NCI-H510A treated with DMSO at 0.1 percent for 48 hours (cell line): ENCODE measurements at regions not wholly inside any gene's neighbourhood (a gene's known extent, or its start where the extent isn't known, plus 50 kb on each side); places are given as distances from the start of the nearest gene placed in this dataset.
A peak's percentile ranks its signal among the peaks of the same experiment; 100 is the strongest.

Source experiments
- DNase-seq: peaks from one replicate; lab custom pipeline; 2025; lab: John Stamatoyannopoulos, UW

DNA sequence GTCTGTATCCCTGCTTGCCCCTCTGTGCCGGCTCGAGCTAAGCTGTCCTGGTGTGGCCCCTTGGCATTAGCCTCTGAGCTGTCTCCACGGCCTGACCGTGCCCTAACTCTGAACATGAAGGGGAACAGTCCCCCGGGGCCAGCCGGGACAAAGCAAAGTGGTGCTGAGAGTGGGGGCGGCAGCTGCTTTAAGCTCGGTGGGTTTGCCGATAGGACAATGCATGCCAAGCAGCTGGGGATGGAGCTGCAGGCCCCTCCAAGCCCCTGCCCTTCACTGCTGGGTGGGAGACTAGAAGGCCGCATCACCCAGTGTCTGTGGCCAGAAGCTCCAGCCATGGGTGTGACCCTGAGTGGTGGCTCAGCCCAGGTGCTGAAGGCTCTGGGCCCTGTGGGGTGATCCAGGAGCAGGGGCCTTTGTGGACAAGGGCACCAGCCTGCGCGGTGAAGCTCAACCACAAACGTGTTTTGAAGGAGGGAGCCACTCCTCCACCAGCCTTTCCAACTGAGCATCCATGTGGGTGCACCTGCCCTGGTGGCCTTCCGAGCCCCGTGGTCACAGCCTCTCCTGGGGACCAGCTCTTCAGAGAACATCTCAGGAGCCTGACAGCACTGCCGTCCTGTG, 242.5 kb downstream of the ERMARD start:
- DNase-seq, result no peak

DNA sequence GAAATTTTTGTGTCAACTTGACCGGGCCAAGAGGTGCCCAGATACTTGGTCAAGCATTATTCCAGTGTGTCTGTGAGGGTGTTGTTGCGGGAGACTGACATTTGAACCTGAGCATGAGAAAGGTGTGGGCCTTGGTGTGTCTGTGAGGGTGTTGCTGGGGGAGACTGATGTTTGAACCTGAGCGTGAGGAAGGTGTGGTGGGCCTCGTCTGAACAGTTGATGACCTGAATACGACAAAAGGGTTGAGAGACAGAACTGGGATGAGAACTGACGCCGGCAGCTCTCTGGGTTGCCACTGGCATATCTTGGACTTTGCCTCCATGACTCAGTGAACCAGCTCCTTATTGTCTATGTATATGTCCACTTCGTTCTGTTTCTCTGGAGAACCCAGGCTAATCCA, 240.5 kb downstream of the ERMARD start:
- no peak for DNase-seq

DNA sequence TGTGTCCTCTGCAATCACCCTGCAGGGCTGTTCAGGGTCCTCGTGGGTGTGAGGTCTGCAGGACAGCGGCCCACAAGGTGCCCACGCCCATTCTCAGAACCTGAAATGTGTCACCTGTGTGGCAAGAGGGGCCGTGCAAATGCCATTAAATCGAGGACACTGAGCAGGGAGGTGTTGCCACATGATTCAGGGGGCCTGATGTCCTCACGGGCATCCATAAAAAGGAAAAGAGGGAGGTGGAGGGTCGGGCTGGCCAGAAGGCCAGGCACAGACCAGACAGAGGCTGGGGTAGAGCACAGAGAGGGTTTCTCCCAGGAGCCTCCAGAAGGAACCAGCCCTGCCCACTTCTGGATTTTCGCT, 239.6 kb downstream of the ERMARD start:
- no peak for DNase-seq

DNA sequence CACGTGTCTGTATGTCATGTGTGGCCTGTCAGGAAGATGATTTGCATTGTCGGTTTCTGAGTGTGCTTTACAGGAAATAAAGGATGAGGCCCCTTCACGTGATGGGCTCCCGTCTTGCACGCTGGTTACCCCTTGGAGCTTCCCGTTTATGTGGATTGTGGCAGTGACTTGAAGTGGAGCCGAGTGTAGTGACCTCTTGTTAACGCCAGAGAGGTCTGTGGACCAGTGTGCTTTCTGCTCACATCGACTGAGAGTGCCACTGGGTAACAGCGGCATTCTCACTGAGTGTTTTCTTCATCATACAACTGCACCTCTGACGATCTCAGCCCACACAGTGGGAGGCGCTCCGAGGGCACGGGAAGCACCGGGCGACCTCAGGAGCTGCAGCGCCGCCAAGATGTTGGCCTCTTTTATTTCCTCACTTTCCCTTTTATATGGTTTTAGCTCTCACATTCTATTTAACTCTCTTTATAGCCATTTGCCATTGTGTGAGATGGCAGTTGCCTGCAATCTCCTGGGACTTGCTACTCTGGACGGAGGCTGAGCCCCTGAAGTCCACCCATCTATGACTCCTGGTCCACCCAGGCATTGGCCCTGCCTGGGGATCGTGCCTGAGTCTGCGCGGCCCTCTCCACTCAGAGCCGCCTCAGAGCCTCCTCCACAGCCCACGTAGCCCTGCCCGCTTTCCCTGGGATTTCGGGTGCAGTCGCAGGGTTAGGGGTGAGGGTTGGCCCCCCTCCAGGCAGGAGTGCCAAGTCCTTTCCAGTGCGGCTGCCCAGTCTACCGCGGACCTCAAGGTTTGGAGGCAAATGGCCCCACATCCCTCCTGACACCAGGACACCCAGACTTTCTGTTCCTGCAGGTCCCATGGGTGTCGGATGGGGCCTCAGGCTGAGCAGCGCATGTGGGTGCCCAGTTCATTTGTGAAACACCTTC, 238.9 kb downstream of the ERMARD start:
- no peak for DNase-seq

DNA sequence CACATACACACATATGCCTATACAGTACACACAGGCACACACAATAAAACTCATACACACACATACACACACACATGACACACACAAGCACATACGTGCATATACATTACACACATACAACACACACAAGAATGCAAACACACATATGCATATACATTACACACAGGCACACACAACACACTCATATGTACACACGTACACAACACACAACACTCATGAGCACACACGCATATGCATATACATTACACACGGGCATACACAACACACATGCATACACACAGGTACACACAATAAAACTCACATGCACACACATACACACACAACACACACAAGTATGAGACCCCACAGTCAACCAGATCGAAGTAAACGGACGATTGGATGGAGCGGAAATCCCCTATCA, 238.2 kb downstream of the ERMARD start:
- no peak for DNase-seq

DNA sequence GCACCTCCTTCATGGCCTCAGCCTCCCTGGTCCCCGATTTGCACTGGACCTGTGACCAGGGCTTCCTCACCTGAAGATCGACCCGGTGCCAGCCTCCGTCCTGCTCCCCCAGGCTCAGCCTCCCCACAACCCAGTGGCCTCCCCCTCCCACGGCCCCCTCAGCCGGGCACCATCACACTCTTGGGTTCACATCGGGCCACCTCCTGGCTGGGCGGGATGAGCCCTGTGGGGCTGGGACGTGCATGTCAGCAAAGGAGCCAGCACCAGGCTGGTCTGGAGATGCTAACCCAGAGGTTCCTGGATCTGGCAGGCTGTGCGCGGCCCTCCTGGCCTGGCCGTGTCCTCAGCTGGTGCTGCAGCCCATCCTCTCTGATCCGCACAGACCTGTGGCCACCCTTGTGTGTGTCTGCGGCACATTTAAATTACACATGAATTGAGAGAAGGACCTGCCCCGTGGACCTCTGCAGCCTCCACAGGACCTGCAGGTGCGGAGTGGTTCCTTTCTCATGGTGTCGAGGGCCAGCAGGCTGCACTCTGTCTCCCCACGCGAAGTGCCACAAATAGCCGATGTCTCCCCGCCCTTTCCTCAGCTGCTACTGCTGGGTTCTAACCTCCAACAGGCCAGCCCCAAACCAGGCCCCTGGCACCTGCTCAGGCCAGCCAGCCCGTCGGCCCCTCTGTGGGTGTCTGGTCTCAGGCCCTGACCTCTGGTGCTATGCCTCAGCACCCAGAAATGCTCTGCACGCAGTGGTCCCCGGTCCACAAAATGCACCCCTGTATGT, 237.5 kb downstream of the ERMARD start:
- DNase-seq, result no peak

DNA sequence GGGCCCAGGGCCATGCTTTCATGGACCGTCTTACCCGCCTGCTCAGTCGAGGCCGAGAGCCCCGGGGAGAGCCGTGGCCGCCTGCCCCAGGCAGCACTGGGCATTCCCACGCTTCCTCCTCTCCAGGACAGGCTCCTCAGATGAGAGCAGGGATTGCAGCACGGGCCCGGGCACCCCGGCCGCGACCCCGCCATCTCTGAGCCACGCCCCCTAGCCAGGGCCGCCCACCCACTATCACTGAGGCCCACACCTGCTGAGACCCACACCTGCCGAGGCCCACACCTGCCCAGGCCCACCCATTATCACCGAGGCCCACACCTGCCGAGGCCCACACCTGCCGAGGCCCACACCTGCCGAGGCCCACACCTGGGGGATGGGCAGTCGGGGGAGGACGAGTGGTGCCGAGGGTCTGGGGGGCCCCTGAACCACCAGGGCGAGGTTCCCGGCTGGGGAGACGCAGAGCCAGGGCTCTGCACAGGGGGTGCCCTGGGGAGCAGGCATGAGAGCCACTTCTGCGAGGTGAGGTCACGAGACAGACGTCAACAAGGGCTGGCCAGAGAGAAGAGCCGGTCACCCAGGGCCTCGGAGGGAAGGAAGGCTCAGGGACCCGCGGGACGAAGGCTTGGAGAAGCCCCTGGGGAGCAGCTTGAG, 235.6 kb downstream of the ERMARD start:
- DNase-seq, result no peak

DNA sequence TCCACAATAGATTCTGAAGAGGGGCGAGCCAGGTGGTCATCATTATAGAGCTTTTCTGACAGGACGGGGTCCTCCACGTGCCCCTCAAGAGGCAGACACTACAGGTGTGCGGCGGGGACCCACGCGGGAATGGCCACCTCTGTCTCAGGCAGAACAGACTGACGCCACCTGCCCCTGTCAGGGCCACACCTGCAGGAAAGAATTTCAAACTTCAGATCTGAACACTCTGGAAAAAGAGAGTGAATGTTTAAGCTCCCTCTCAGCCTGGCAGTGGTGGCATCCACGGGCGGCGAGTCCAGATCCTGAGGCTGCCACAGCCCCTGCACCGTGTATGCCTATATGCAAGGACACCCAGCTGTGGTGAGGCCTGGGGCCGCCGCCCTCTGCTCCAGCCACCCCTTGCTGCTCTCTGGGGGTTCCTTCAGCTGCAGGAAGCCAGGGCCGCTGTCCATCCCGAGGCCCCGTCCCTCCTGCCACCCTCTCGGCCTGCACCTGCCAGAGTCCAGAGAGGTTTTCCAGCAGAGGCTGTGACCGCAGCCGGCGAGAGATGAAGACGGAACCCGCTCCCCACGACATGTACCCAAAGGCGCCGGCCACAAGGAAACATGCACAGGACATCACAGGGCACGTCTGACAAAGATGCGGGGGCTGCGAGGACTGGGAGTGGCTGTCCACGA, 234.9 kb downstream of the ERMARD start:
- DNase-seq, result no peak

DNA sequence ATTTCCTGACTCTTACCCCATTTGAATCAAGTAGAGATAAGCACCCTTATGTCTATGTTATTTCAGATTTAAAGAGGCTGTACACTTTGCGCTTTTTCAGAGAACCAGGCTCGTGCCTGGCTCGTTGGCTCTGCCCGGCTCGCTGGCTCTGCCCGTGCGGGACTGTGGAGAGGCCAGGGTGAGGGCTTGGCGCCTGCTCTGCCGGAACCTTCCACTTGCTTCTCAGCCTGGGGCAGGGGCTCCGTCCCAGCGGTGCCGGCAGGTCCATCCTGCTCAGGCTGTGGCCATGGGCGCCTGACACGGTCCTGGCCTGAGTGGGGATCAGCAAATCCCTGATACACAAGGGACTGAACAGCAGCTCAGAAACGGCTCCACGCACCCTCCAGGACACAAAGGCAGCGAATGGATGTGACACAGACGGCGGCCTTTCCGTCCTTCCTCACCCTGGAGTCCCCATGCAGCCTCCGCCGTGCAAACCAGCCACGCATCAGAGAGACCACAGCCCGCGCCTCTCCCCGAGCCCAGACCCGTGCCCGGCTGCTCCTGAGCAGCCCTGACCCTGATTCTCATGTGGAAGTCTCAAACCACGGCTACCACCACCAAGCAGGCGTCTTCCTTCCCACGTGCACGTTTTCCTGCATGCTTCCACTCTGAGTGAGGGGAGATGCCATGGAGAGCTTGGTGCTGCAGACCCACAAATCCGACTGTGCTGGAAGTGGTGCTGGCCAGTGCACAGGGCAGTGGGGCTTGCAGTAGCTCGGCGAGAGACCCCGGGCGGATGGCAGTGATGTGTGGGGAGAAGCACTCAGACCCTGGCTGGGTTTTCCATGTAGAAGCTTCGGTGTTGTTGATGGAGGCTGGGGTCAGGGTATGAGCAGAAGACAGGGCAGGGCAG, 233.9 kb downstream of the ERMARD start:
- no peak for DNase-seq

DNA sequence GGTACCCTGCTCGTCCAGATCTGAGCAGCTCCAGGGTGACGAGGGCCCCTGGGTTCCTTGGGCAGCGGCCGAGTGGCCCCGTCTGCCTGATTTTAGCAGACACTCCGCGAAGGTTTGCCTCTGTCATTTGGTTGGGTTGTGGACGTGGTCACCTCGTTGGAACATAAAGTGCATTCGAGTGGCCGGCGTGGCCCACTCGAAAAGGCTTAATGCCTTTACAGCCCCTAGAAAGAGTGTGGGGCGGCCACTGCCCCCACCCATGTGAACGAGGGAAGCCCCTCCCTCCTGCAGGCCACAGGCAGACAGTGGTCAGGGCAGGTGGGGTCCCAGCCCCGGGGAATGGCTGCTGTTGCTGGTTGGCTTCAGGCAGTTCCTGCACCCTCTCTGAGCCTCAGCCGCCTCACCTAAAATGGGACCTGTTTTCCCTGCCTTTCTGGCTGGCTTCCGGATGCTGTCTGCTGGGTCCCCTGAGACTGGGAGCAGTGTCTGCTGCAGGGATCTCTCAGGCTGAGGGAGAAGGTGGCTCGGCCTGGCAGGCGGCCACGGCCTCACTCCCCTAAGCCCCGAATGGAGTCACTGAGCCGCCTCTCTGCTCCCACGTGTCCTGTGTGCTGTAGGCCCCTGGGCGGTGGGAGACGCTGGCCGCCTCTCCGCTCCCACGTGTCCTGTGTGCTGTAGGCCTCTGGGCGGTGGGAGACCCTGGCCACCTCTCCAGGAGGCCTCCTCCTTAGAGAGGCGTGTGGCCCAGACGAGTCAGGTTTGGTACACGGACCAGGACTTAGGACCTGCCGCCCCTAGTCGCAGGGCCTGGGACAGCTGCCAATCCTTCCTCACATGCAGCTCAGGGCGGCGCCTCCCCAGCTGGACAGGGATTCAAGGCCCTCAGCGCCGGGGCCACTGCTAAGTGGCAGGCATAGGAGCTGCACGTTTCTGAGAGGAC, 233.0 kb downstream of the ERMARD start:
- DNase-seq, result peak; percentile 24

DNA sequence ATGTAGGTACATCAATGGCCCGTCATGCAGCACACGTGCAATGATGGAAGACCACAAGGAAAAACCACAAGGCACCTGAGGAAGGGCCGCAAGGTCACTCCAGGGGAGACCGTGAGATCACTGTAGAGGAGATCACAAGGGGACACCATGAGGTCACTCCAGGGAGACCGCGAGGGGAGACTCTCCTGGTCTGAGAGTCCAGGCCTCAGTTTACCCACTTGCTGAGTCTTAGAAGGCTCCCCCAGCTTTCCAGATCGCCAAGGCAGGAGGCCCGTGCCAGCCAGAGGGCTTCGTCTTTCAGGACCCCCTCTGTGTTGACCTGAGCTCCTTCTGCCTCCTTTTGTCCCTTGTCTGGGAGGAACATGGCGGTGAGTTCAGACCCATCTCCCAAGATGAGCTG, 232.2 kb downstream of the ERMARD start:
- no peak for DNase-seq

DNA sequence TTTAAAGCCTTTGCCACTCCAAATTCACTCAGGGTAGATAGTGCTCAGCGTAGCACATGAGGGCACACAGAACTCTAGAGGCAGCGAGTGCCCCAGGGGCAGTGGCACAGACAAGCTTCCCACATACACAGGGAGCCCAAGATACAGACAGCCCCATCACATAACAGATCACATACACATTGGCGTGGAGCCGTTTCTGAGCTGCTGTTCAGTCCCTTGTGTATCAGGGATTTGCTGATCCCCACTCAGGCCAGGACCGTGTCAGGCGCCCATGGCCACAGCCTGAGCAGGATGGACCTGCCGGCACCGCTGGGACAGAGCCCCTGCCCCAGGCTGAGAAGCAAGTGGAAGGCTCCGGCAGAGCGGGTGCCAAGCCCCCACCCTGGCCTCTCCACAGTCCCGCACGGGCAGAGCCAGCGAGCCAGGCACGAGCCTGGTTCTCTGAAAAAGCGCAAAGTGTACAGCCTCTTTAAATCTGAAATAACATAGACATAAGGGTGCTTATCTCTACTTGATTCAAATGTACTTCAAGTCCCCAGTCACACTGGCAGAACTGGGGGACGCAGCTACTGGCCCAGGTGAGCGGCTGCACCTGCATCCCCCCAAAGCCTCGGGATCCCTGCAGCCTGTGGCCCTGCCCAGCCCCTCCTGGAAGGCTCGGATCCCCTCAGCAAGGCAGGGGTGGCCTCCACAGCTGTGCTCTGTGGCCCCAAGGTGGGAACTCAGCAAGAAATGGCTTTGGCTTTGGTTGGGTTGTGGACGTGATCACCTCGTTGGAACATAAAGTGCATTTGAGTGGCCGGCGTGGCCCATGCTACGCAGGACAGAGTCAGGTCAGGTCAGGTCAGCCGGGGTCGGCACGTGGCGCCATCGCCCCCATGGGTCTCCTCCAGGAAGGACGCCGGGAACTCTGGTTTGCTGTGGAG, 231.3 kb downstream of the ERMARD start:
- DNase-seq, result no peak

DNA sequence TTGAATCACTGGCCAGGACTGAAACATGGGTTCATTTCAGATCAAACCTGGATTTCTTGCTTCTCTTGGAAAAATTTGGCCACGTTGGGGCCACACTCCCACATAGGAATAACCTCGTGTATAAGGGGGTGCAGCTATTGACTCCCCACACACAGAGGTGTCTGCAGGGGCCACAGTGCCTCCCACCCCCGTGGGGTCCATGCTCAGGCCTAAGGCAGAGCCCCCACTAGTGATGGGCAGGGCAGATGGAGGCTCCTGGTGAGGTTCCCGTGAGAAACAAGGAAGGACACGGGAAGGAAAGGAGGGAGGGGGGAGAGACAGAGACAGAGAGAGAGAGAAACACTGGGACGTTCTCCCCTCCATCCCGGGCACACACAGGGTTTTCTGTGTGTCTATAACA, 230.5 kb downstream of the ERMARD start:
- no peak for DNase-seq

DNA sequence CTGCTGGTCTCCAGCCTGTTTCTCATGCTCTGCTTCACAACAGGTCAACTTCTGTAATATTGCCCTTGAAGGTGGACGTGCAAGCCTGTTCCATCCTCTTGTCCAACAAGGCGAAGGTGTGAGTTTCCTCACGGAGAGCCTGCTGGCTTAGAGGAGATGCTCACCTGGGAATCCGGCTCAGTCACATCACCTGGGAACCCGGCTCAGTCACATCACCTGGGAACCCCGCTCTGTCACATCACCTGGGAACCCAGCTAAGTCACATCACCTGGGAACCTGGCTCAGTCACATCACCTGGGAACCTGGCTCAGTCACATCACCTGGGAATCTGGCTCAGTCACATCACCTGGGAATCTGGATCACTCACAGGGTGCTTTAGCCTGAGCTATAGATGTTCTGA, 230.1 kb downstream of the ERMARD start:
- DNase-seq, result no peak

DNA sequence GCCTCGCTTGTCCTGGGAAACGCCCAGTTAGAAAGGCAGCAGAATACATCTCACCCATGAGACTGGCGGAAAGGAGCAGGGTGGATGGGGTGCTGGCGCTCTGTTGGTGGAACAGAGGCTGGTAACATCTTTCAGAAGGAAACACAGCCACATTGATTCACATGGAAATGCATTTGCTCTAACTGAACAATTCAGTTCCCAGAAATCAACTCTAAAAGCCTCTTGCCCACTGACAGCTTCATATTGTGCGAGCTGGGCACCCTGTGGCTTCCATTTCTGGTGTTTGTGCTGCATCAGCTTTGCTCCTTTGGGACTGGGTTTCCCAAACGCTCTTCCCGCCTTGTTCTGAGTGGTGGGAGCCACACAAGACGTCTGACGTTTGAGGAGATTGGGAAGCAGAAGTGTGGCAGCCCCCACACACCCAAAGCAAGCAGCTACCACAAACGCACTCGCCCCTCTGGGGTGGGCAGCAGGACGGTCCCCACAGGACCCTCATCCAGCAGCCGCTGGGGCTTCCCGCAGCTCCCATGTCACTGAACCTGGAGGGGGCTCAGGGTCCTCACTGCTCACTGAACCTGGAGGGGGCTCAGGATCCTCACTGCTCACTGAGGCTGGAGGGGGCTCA, 229.5 kb downstream of the ERMARD start:
- no peak for DNase-seq

DNA sequence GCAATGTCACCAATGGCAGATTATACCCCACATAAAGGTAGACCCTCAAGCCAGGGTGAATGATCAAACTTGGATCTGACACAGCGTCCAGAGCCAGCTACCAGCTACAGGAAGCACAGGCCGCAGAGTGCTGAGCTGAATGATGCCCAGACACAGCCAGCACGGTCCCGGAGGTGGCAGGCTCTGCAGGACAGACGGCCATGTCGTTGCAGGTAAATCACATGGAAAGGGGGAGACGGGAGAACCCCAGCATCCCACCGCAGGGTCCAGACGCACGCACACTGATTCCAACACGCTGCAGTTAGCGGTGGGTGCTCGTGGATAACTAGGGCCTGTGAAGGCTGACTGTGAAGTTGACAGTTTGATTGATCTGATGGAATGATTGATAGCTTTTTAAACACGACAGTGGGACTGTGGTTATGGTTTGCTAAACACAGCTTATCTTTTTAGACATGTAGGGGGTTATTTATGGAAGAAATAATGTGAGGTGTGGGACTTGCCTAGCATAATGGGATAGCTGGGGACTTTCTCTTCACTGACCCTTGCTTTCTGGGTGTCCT, 228.5 kb downstream of the ERMARD start:
- DNase-seq, result no peak

DNA sequence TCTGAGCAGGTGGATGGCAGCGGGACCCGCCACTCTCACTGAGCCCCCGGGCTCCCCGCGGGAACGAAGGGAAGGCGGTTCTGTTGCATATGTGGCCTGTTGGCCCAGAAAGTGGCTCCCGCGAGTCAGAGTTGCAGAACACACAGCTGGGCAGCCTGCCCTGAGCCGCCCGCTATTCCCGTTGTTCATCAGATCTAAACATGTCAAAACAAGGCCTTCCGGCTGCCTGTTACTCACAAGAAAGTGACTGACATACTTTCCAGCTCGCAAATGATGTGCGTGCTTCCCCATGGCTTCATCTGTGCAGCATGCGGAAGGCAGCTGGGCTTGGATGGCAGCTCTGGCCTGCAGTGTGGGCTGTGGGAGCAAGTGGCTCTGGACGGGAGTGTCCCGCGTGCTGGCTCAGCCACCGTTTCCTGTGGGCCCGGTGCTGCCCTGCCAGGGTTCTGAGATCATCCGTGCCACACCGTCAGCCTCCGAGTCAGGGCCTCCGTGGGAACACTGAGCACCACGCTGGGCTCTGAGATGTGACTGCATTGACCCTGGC, 227.3 kb downstream of the ERMARD start:
- no peak for DNase-seq
